ENCODE measurements at regions not wholly inside any gene's neighbourhood (a gene's known extent, or its start where the extent isn't known, plus 50 kb on each side); places are given as distances from the start of the nearest gene placed in this dataset.

DNA sequence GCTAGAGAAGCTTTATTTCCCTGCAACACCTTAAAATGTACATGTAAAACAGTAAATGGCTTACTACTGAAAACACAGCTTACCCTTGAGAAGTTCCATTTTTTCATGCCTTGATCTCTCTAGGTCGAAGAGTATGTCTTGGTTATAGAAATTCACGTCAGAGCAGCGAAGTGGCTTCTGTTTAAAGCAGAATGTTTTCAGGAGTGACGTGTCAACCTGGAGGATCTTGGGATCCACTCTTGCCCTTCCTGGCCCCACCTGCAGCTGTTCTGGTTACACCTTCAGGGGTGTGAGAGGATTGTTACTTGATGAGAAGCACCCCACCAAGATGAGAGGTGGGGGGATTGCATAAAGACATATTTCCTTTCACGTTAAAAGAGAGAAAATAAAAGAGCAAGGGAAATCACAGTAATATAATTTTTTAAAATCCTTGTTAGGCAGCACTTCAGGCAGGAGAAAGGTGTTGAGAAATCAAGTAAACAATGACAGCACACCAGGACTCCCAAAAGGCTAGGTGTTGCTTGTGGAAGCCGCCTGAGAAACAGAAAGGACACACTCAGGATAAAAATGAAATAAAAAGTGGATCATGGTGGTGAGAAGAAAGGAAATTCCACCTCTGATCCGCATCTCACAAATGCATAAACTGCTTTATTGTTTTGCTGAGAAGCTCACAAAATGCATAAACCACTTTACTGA is 149.7 kb downstream of the UNC5CL start:
- H2AFZ ChIP-seq (ENCODE audit: low read length): no peak overlapping the region
- ChIA-PET POLR2A (ENCODE audit: partially characterized antibody) (no interaction called here), CTCF (ENCODE audit: partially characterized antibody) (interaction anchor here (0.6 to 12.8 kb wide), 12 partner anchors 8 to 156 kb away, joined by 3 to 199 read pairs (median 7); no protein-coding TSS in a partner anchor)
- no peak overlapping the region for H3K9ac ChIP-seq (replicated peaks in 1 of 4; ENCODE audit: extremely low read depth in 1 of 4, low read depth in 3 of 4, low read length in 3 of 4)
- H2BK12ac ChIP-seq (ENCODE audit: low read depth, low read length): no peak overlapping the region
- no peak overlapping the region for H4K8ac ChIP-seq (ENCODE audit: extremely low read depth, insufficient read depth, low read length)
- no peak overlapping the region for H3K4me3 ChIP-seq (ENCODE audit: extremely low read depth in 1 of 4, insufficient read depth in 2 of 4, low read depth in 3 of 4, low read length in 4 of 4)
- H3K4me1 ChIP-seq (replicated peaks in 1 of 4; ENCODE audit: control insufficient read depth in 3 of 4, insufficient read depth in 4 of 4, low read length in 3 of 4): no peaks in the 10 kb centered on the region
- H3K23ac ChIP-seq (ENCODE audit: insufficient read length): no peak overlapping the region
- no peak overlapping the region for H2BK15ac ChIP-seq (ENCODE audit: low read length)
- no peak overlapping the region for H4K91ac ChIP-seq (replicated peaks; ENCODE audit: insufficient read length, low read length)
- no peak overlapping the region for H2AK5ac ChIP-seq (ENCODE audit: low read depth, low read length)
- H3K27ac ChIP-seq (ENCODE audit: low read depth, low read length): no peak overlapping the region
- WGBS, 2 experiments (ENCODE audit: extremely low coverage in 1 of 2, insufficient coverage in 1 of 2, insufficient read length in 1 of 2, insufficient replicate concordance in 2 of 2, low coverage in 1 of 2, low lambda C conversion rate in 2 of 2, missing lambda C conversion rate in 1 of 2): 85% methylated on average over 7 of the region's 7 CpGs; no CpG with 5 or more reads in 1 of the 2 experiments
- H2BK120ac ChIP-seq (replicated peaks; ENCODE audit: low read depth, low read length): no peak overlapping the region
- no peak overlapping the region for H2BK20ac ChIP-seq (ENCODE audit: low read length)
- no peak overlapping the region for H3K56ac ChIP-seq (replicated peaks; ENCODE audit: insufficient read length, low read depth, low read length)
- no peaks in the 10 kb centered on the region for H3K23me2 ChIP-seq (ENCODE audit: low read depth, low read length)
- no peak overlapping the region for H3K4me2 ChIP-seq (ENCODE audit: insufficient read depth in 1 of 2, low read depth in 2 of 2, low read length in 2 of 2)
- FAIRE-seq (no peak), DNase-seq (ENCODE audit: low read depth in 1 of 2, low spot score in 2 of 2) (no peak)
- H3K9me3 ChIP-seq (ENCODE audit: insufficient read depth in 2 of 2, low read depth in 1 of 2, low read length in 1 of 2): no peaks in the 10 kb centered on the region
- H3K36me3 ChIP-seq (ENCODE audit: control insufficient read depth in 2 of 4, insufficient read depth in 4 of 4, low read length in 3 of 4): no peaks in the 10 kb centered on the region
- H3K18ac ChIP-seq (ENCODE audit: extremely low read depth, low read length): no peak overlapping the region
- H3K4ac ChIP-seq (replicated peaks; ENCODE audit: insufficient read length, low read depth, low read length): no peak overlapping the region
- no peaks in the 10 kb centered on the region for H3K79me1 ChIP-seq (ENCODE audit: low read depth, low read length)
- no peak overlapping the region for H3K14ac ChIP-seq (ENCODE audit: insufficient read length)
- no peak overlapping the region for H2BK5ac ChIP-seq (ENCODE audit: low read depth, low read length)
- H3K79me2 ChIP-seq (ENCODE audit: control insufficient read depth in 1 of 2, insufficient read depth in 2 of 2, low read length in 2 of 2): no peaks in the 10 kb centered on the region
- no peaks in the 10 kb centered on the region for H4K20me1 ChIP-seq (replicated peaks in 1 of 2; ENCODE audit: control insufficient read depth in 1 of 2, insufficient read depth in 2 of 2, low read length in 2 of 2)
- H3K27me3 ChIP-seq (replicated peaks in 1 of 4; ENCODE audit: control insufficient read depth in 3 of 4, extremely low read depth in 1 of 4, insufficient read depth in 3 of 4, low read length in 3 of 4): no peaks in the 10 kb centered on the region
- H4K5ac ChIP-seq (ENCODE audit: insufficient read length, low read depth, low read length): no peak overlapping the region
- TF ChIP-seq RNF2 (IDR thresholded peaks at IDR 0.05; ENCODE audit: borderline replicate concordance, low read depth, low read length, missing control alignments, poor library complexity, severe bottlenecking) (no peak), SP2 (IDR thresholded peaks at IDR 0.05; ENCODE audit: low read length) (no peak), NANOG (IDR thresholded peaks at IDR 0.05; ENCODE audit: insufficient read depth, low read depth, low read length, poor library complexity, severe bottlenecking) (no peak), ZNF274 (IDR thresholded peaks at IDR 0.05; ENCODE audit: borderline replicate concordance, extremely low read depth, low read length) (no peak), POLR2A (IDR thresholded peaks at IDR 0.05; ENCODE audit: control extremely low read depth in 1 of 2, low read depth in 2 of 2, low read length in 2 of 2) (no peak), TAF7 (optimal IDR thresholded peaks at IDR 0.05; ENCODE audit: borderline replicate concordance, low read depth, low read length) (no peak), RXRA (IDR thresholded peaks at IDR 0.05; ENCODE audit: insufficient read depth, low read depth, low read length) (no peak), POU5F1 (IDR thresholded peaks at IDR 0.05; ENCODE audit: low read depth, low read length) (no peak), CEBPB (IDR thresholded peaks at IDR 0.05; ENCODE audit: low read depth, low read length) (no peak), TBP (IDR thresholded peaks at IDR 0.05; ENCODE audit: low read depth, low read length) (no peak), MAFK (IDR thresholded peaks at IDR 0.05; ENCODE audit: low read depth, low read length) (no peak), EZH2 (IDR thresholded peaks at IDR 0.05; ENCODE audit: low read depth, low read length, severe bottlenecking) (no peak)
- TF ChIP-seq, protein P1, sequence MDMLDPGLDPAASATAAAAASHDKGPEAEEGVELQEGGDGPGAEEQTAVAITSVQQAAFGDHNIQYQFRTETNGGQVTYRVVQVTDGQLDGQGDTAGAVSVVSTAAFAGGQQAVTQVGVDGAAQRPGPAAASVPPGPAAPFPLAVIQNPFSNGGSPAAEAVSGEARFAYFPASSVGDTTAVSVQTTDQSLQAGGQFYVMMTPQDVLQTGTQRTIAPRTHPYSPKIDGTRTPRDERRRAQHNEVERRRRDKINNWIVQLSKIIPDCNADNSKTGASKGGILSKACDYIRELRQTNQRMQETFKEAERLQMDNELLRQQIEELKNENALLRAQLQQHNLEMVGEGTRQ (IDR thresholded peaks at IDR 0.05; ENCODE audit: low read length): no peak
